ENCODE measurements at regions not wholly inside any gene's neighbourhood (a gene's known extent, or its start where the extent isn't known, plus 50 kb on each side); places are given as distances from the start of the nearest gene placed in this dataset.

DNA sequence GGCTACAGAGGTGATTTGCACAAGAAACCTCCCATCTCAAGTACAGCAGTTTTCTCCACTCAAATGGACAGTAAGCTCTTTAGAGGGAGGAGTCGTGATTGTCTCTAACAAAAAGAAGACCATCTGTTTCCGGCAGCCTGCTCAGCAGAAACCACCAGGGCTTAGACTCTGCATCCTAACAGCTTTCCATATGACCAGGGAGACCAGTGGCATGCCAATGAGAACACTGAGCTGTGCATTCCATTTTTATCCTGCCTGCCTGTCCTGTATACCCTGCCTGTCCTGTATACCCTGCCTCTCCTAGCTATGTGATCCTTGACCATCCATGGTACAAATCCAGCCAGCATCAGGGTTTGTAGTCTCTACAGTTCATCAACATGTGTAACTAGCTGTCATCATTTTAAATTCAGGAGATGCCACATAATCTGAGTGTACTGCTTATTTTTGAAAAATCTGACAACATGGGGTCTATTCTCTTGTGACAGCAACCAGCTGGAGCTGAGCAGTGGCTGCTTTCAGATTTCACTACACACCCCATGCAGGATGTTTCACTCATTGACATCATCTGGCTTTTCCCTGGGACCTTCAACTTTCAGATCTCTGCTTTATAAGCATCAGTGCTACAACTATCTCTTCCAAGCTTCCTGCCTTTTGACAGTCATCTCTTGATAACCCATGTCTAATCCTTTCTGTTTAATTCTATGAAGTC, 50.5 kb upstream of the POU2AF2 start:
- no peak for DNase-seq

DNA sequence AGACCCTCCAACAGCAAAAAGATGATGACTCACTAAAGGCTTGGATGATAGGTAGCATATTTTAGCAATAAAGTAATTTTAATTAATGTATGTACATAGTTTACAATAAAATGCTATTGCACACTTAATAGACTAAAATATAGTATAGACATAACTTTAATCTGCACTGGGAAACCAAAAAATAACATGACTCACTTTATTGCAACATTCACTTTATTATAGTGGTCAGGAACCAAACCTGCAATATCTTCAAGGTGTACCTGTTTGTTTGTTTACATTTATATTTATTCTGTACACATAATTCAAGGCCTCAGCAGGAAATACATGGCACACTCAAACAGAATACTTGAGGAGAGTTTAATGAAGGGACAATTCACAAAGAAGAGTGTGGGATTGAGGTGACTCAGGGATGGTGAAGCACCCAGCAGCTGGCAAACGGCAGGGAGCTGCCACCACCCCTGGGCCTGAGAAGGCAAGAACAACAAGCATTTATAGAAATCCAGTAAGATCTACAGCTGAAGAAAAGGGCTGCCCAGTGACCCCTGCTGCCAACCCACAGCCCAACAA, 51.5 kb upstream of the POU2AF2 start:
- DNase-seq = no peak

DNA sequence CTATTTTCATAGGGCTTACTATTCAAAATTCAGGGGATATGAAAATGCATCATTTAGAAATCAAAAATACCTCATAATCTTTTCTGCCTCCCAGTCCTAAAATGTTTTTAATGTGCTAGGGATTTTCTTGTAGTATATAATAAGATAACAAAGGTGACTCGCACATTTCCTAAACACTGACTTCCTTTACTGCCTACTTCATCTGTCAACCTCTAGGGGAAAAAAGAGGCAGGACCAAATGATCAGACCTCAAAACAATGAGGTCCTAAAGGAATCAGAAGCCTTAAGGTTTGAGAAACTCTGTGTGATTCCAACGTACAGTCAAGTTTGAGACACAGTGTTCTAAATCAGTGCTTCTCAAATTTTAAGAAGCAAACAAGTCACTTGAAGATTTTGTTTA, 56.1 kb upstream of the POU2AF2 start:
- no peak for DNase-seq

DNA sequence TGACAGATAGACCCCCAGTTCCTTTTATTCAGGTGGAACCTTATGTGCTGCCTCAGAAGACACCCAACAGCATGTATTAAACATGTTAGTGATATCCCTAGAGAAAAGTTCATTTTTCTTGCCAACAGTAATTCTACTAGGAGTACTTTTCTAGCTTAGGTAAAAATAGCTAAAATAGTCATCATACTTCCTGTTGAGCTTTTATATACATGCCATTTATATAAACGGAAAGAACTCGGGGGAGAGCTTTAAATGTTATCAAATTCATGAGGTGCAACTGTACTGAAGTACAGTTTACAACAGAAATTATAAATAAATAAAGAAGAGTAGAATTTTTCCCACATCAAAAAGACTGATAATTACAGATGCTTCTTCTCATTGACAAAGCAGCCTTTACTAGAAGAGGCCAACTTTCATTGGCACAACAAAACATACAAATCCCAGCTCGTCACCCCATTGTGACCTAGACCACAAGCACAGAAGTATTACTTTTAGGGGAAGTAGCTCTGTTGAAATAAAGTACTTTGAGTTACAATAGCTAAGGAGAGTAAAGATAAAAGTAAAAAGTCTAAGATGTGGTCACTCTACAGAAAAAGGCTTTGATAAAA, 59.1 kb upstream of the POU2AF2 start:
- DNase-seq = no peak

DNA sequence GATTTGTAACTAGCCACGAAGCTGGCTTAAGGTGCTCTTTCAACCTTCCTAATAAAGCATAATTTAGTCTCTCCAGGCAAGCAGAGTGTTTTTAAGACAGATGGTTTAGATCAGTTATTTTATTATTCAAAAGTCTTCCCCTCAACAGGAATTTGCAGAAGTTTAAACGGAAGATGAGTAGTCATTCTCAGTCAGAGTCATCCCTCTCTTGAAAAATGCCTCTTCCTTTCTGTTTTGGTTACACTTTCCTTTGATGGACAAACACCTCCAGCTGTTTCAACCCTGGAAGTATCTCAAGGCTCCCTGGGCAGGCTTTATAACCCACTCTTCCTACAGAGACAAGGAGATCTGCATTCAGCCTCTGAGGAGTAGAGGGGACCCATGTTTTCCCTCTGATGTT, 60.3 kb upstream of the POU2AF2 start:
- DNase-seq = no peak

DNA sequence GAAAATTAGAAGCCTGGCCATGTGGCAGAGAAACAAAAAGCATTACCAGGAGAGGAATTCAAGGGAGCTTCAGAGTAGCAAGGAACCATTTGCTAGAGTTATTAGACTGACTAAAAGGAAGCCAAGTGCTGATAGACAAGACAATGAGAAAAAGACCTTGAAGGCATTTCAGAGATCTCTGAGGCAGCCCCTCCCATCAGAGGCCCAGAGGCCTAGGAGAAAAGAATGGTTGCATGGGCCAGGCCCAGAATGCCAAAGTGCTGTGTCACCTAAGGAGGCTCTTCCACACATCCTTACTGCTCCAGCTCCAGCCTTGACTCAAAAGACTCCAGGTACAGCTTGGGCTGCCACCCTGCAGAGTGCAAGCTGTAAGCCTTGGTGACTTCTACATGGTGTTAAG, 61.8 kb upstream of the POU2AF2 start:
- DNase-seq = no peak

DNA sequence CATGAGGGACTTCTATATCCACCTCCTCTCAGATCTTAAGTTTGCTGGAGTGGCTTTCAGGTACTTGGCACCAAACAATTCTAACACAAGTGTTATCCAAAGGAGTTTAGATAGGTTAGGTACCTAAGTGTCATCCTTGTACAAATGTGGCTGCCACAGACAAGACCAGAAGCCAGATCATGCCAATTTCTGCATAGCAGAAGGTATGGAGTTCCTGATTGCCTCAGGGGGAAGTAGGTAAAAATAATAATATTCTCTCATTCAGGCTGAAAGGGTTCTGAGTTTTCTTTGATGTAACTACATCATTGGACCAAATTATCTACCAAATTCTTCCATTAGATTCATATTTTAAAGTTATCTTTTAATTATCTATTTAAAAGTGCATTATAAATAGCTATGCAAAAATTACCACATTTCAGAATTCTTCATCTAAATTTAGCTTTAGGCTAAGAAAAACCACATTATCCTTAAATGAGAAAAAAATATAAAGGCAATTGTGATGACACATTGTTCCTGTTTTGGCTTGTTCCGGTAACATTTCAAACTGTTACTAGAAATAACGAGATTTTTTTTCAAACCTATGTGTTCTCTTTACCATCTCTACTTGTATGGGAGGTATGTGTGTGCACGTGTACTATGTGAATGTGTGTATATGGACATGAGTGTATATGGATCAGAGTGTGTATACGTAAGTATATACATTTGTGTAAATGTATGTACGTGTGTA, 66.2 kb upstream of the POU2AF2 start:
- no peak for DNase-seq

DNA sequence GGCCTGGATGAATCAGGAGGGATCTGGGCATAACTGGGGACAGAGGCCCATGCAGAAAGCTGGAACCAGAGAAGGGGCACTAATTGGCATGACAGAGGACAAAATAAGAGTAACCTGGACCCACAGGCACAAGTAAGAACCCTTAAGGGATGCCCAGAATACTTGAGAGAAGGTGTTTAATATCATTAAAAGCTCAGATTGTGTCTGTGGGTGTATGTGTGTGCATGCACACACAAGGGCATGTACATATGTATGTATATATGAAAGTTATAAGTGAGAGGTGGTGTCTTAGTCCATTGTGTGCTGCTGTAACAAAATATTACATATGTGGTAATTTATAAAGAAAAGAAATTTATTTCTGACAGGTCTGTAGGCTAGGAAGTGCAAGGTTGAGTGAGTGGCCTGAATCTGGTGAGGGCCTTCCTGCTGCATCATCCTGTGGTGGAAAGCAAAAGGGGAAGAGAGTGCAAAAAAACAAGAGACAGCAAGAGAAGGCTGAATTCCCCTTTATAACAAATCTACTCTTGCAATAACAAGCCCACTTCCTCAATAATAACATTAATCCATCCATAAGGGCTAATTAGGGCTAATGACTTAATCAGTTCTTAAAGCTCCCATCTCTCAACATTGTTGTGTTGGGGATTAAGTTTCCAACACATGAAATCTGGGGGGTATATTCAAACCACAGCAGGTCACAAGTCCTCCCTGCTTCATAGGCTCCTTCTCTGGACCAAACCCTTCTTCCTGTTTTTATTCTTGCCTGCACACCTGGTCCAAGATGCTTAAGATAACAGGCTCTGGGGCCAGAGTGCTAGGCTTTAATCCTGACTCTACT, 68.3 kb upstream of the POU2AF2 start:
- no peak for DNase-seq

DNA sequence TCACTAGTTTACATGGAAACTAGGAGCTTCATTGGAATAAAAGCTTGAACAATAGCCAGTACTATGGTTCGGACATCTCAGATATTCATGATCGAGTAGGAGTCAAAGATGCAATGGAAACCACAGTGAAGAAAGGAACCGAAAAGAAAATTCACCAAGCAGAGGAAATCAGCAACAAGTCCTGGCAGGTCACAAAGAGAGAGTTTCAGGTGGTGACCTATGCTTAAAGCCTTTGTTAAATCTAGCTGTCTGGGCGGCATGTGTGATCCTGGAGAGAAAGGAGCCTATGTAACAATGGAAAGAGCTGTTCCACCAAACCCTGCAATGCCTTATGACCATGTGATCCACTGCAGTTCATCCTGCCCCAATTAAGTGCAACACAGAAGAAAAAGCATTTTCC, 68.9 kb upstream of the POU2AF2 start:
- DNase-seq = no peak

DNA sequence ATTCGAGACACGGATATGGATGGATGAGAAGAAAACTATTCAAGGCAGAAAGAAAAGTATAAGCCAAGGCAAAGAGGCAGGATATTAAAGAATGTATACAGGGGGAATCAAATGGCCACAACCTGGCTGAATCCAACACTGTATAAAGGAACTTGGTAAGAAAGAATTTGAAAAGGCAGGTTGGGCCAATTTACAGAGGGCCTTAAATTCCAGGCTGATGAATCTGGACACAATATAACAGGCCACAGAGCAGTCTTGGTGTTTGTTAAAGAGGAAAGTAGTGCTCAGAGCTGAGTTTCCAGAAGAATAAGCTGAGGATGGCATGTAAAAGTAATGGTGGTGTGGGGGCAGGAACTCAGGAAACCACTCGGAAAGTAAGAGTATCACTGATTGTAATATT, 72.3 kb upstream of the POU2AF2 start:
- no peak for DNase-seq

DNA sequence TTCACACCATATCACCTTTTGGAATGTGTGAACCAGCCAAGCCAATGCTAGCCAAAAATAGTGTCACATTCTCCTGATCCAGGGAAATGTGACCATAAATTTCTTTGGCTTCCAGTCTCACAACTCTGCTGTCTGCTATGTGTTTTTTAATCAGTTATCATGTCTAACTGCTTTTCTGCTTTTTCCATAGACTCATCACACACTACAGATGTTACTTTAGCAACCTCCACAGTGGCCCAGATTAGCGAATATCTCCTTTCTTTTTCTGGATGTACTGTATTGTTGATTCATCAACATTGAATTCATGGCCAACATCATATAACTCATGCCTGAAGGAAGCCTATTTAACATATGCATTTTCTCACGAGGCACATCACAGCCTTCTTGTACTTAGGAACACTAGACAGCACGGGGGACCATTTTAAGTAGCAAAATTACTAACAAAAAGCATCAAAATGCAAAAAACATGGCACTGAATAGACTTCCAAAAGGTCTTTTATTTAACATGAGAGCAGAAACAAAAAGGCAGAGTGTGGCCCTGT, 73.1 kb upstream of the POU2AF2 start:
- DNase-seq = no peak

DNA sequence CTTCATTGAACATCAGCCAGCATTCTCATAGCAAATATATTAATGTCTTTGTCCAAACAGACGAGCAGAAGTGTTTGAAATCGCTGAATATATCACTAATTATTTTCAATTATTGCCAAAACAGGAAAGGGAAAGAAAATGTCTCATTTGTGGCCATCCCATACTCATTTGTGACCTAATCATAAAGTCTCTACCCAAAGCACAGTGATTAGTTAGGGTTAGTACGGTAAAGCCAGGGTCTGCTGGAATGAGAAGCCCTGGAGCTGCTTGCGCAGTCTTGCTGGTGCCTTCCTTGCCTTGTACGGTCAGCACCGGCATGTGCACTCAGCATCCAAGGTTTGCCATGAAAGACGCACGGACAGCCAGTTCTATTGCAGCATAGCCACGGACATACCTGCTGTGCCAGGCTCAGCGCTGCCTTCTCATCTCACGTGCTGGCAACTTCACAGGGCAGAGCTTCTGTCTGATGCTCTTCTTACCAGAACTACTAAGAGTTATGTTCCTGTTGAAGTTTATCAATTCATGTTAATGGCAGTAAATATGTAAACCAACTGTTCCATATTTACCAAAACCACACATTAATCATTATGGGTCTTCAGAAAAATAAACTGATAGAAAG, 74.7 kb upstream of the POU2AF2 start:
- DNase-seq = no peak

DNA sequence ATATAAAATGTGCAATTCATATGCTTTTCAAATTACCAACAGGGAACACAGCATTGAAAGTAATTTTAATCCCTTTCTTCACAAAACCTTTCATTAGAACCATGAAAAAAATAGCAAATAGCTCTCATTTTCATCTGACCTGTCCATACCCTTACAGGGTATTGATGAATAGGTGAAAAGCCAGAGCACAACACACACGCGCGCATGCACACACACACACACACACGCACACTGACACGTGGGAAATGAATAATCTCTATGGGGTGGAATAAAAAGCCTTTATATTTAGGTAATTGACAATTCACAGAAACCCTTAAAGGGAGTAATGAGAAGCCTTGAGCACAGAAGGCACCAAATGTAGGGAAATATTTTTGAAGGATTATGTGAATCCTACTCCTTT, 76.2 kb upstream of the POU2AF2 start:
- no peak for DNase-seq

DNA sequence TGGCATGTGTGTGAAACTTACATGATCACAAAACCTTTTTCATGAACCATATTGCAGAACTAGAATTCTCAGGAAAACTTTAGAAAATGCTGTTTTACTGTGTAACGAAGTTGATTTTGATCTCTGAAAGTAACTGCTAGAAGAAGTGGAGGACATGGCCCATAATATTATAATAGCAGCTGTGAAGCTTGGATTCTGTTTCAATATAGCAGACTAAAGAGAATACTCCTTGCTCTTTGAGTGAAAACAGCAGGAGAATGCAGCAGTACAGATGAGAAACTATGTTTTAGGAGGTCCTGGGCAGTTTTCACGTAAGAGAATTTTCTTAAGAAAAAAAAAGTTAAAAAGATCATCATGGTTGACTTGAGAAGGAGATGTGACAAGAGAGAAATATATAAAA, 76.7 kb upstream of the POU2AF2 start:
- no peak for DNase-seq

DNA sequence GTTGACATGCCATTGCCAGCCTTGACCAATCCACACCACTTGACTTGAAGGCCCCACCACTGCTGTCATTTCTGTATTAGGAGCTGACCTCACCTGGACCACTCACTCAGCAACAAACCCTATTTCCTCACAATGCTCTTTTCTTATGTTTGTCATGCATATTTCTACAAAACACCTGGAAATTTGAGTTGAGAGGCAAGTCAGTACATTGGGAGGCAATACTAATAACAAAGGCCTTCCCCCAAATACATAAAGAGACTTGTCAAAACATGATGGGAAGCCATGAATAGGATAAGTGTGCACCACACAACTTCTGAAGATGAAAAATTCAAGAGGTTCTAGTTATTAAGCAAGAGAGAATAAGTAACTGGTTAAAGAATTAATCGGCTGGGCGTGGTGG, 77.9 kb upstream of the POU2AF2 start:
- DNase-seq = no peak

DNA sequence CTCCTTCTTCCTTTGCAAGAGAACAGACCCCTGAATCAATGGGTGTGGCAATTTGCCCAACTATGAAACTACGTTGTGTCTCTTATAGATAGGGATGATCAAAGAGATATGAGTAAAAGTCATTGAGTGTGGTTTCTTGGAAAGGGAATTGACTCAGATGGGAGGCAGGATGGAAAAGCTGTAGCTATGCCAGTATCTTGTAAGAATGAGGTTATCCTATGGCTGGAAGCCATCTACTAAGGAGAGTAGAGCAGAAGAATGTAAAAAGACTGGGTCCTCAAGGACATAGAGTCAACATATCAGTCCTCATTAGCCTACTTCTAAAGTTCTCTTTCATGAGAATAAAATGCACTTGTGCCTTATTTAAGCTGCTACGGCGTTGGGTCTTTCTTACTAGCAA, 78.9 kb upstream of the POU2AF2 start:
- DNase-seq = no peak

DNA sequence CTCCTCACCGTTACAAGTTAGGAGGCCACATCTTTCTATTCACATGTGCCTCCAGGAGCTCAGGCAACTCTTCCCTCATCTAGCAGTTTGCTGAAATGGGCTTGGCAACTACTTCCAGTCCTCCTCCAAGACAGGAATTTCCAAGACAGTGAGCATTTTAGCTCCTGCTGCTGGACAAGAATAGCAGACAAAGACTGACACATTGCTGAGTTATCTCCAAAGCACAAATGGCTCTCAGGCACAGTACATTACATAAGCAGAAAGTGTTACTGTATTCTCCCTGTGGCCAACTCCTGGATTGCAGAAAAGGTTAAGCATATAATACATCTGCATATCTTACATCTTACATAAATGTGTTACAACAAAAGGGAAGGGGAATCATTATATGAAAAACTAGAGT, 83.2 kb upstream of the POU2AF2 start:
- DNase-seq = no peak

DNA sequence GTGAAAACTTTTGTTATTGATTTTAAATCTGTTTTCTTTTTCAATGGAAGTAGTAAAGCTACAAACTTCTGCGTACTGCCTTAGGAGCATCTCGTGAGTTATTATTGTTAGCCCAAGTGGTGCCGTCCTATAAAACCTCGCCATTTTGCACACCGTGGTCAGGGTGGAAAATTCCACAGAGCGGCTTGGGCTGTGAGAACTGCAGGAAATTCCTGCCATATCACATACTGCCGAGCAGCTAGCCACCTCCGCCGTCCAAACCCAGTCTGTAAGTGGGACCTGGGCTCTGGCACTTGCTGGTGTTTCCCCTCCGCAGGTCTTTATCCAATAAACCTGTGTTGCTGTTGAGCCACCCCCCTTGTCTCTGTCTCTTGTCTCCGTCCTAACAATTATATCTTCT, 88.0 kb upstream of the POU2AF2 start:
- no peak for DNase-seq

DNA sequence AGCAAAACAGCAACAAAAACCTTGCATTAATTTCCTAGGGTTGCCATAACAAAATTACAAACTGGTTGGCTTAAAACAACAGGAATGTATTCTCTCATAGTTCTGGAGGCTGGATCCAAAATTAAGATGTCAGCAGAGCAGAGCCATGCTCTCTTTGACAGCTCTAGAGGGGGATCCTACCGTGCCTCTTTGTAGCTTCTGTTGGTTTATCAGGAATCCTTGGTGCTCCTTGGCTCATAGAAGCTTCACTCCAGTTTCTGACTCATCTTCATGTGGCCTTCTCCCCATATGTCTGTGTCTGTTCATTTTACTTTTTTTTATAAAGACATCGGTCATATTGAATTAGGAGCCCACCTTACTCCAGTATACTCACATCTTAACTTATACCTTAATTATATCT, 90.5 kb upstream of the POU2AF2 start:
- no peak for DNase-seq

DNA sequence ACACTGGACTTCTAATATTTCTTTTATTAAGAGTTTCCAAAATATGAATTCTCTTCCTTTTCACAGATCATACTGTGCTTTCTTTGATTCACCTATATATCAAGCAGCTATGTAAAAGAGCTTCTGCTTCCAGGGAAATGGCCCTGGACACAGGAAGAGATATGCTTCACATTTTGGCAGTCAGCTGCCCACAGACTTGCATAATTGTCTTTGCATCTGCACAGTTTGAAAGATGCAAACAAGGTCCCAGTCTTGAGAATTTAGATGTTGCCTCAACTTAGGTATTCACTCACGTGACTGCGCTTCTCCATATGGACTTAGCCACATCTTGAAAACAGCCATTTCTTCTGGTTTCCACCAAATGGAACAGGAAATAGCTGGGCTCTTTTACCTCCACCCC, 92.3 kb upstream of the POU2AF2 start:
- no peak for DNase-seq

DNA sequence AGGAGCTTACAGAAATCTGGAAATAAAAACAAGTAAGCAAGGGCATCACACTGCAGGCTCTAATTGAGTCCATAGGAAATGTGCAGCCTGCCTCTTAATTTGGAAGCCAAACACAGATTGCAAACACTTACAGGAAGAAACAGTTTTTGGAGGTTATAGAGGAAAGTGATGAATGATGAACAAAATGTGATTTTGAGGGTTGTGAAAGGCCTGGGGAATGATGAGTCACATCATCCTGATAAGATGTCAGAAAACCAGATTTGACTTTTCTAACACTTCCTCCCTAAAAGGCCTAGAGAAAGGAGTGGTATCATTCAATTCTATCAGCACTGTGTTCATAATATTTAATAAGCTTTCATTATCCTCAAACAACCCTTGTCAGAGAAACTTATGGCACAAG, 96.6 kb upstream of the POU2AF2 start:
- no peak for DNase-seq

DNA sequence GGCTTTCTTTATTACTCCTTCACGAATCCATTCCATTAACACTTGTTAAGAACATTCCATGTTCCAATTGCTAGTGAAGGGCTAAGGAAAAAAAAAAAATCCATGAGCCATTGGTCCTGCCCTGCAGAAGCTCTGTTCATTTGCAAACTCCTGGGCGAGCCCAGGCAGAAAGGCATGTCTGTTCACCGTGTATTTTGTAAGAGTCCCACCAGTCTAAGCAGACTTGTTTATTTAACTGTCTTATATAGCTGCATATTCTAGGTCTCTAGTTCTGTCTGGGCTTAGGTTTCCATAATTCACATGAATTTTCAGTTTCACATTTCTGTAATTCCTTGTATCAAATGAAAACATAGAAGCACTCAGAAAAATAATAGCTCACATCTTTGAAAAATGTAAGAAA, 97.4 kb upstream of the POU2AF2 start:
- DNase-seq = no peak

Measured in hindlimb muscle (tissue), 1 donor.